HUES6 (cell line): ENCODE measurements at regions not wholly inside any gene's neighbourhood (a gene's known extent, or its start where the extent isn't known, plus 50 kb on each side); places are given as distances from the start of the nearest gene placed in this dataset.
A peak's percentile ranks its signal among the peaks of the same experiment; 100 is the strongest.

Source experiments
- H3K27ac ChIP-seq: 2 replicates; pipeline ENCODE4 v1.7.0; 2013; ENCODE audit warnings: low read depth, mild to moderate bottlenecking, low read length, inconsistent platforms
- H3K27me3 ChIP-seq: 2 replicates; pipeline ENCODE4 v1.6.1; 2013; ENCODE audit warnings: low read length; ENCODE audit not compliant: control insufficient read depth, insufficient read depth
- H3K36me3 ChIP-seq: 2 replicates; pipeline ENCODE4 v1.6.1; 2013; ENCODE audit warnings: low read length; ENCODE audit not compliant: control insufficient read depth, insufficient read depth
- H3K4me1 ChIP-seq: 2 replicates; pipeline ENCODE4 v1.6.1; 2013; ENCODE audit warnings: low read length; ENCODE audit not compliant: control insufficient read depth, insufficient read depth
- H3K4me3 ChIP-seq: 2 replicates; pipeline ENCODE4 v1.5.1; 2013; ENCODE audit warnings: low read depth, low read length
- H3K9ac ChIP-seq: one replicate; pipeline ENCODE4 v1.6.1; 2013; ENCODE audit warnings: mild to moderate bottlenecking, low read length
- H3K9me3 ChIP-seq: 2 replicates; pipeline ENCODE4 v1.6.1; 2013; ENCODE audit warnings: low read depth, low read length; ENCODE audit not compliant: control insufficient read depth, insufficient read depth

DNA sequence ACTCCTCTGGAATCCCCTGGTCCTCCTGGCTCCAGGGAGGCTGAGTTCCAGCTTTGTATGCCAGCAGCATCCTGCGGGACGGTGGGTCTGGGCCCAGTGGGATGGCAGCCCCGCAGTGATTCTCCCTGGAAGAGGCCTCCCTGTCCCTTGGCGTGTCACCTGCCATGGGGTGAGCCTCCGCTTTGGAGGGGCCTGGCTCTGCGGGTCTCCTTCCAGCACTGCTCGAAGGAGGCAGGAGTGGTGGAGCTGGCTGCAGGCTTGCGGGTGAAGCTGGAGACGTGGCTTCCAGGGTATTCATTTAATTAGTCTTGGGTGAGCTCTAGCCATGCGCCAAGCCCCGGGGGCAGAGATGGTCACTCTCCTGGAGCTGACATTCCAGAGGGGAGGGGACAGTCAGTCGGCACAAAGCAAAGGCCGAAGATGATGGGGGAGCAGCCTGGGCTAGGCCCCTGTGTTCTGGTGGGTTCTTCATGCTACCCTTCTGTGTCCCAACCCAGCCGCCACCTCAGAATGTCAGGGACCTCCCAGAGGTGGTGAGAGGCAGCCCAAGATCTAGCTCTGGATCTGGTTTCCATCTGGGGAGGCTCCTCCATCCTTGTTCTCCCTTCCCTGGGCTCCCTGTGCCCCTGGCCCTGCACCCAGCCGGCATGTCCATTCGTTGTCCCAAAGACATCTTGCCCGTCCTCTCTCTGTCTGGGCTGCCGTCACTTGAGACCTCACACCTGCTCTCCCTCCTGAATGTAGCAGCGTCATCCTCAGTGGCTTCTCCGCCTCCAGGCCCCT is 1332.5 kb downstream of the BRD1 start:
- H3K27me3 ChIP-seq: peaks cover 17% of the 10 kb centered on the region
- H3K9ac ChIP-seq: no peak overlapping the region
- H3K9me3 ChIP-seq: no peaks in the 10 kb centered on the region
- H3K27ac ChIP-seq: no peak overlapping the region
- H3K36me3 ChIP-seq: no peaks in the 10 kb centered on the region
- no peak overlapping the region for H3K4me3 ChIP-seq
- peaks cover 39% of the 10 kb centered on the region for H3K4me1 ChIP-seq

DNA sequence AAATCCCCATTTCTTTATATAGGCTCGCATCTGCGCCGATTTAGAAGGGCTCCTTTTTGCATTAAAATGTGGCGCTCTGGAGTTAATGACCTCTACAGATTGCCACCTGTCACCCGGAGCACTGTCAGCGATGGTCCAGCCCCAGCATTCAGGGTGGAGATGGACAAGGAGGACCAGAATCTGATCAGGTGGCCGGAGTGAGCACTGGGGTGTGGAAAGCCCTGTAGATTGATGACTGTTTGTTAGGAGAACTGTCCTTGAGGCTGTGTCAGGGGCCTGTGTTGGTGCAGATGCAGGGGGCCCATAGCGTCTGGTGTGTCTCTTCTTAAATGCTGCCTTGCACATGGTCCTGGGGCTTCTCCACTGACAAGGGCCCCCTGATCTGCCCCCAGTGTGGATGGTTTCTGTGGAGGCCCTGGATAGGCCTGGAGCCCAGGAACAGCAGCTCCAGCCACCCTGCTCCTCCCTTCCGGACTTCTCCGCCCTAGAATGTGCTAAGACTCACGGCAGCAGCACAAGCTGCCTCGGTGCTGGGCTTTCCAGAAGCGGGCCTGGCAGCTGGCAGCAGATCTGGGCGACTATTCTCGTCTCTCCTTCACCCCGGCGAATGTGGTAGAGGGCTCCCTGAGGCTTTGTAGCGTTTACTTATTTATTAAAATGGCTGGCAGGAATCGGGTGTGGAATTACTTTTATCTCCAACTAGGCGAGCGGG is 1333.3 kb downstream of the BRD1 start:
- no peaks in the 10 kb centered on the region for H3K36me3 ChIP-seq
- H3K4me1 ChIP-seq: peaks cover 32% of the 10 kb centered on the region
- H3K27ac ChIP-seq: no peak overlapping the region
- H3K27me3 ChIP-seq: peaks cover 20% of the 10 kb centered on the region
- no peaks in the 10 kb centered on the region for H3K9me3 ChIP-seq
- H3K9ac ChIP-seq: no peak overlapping the region
- H3K4me3 ChIP-seq: no peak overlapping the region

DNA sequence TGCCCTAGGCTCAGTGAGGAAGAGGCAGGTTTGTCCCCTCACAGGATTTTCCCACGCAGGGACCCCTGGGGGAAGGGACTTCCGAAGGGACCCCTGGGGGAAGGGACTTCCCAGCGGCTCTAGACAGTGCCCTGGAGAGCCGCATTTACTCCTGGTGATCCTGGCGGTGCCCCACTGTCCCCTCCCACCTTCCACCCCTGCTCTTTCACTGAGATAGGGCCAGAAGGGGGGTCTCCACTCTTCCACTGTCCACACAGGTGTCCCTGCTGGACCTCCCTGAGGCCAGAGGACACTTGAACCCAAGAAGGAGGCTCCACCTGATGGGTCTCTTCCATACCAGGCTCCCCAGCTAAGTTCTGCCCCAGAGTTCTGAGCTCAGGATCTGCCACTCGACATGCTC is 1333.9 kb downstream of the BRD1 start:
- H3K36me3 ChIP-seq: no peaks in the 10 kb centered on the region
- no peak overlapping the region for H3K27ac ChIP-seq
- H3K27me3 ChIP-seq: peaks cover 24% of the 10 kb centered on the region
- H3K9me3 ChIP-seq: no peaks in the 10 kb centered on the region
- H3K4me3 ChIP-seq: no peak overlapping the region
- H3K4me1 ChIP-seq: peaks cover 25% of the 10 kb centered on the region
- no peak overlapping the region for H3K9ac ChIP-seq

DNA sequence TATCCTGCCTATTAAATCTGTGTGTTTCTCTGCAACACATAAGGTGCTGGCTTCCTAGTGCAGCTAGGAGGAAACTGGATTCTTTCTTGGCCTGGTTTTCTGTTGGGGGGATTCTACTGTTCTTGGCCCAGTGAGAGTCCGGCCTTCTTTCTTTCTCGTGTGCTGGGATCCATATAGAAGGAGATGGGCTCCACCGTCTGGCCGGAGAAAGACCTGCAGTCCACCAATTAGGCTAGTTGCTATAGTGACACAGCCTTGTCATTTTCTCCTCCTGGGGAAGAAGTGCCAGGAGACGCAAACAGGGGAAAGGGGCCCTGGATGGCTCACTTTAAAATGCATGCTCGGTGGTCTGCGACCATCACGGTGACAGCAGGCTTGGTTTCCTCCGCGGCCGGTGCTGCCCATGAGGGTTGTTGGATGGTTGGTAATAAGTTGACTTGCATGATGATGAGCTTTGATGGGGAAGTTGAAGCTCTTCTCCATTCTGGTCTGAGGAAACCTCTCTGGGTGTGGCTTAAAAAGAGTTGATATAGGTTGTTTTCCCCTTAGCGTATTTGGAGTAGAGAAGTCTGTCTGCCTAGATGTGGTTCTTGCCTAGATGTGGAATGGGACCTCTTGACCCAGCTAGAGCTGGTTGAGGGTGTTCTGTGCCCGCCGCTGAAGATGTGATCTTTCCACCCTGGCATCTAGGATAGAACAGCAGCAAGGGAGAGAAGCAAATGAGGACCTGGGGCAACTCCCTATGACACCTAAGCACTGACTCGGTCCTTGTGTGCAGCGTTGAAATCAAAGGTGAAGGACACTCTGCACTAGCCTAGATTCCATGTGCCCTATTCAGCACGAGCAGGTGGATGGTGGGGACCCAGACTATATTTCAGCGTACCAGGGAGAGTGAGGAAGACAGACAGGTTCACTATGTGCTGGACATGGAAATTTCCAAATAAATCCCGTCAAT is 1335.0 kb downstream of the BRD1 start:
- H3K36me3 ChIP-seq: no peaks in the 10 kb centered on the region
- no peak overlapping the region for H3K27ac ChIP-seq
- no peaks in the 10 kb centered on the region for H3K9me3 ChIP-seq

DNA sequence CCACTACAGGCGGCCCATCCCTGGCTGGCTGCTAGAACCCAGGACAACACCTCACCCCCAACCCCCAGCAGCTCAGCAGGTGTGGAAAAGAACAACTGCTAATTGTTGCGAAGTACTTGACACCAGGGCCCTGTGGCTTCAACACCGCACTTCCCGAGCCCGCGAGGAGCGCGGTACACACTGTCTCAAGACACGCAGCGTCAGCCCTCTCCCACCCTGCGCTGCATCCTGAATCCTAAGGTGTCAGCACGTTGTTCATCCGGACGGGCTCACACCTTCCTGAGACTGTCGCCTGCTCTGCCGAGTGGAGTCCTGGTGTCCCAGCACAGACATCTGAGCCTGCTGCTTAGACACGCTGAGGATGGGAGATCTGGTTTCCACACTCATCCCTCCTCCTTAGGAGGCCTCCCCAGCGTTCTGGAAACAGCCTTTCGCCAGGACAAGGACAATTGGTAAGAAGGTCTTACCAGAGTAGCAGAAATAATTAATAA is 1336.2 kb downstream of the BRD1 start:
- H3K4me1 ChIP-seq: peaks cover 19% of the 10 kb centered on the region
- H3K9me3 ChIP-seq: no peaks in the 10 kb centered on the region
- H3K36me3 ChIP-seq: no peaks in the 10 kb centered on the region
- H3K9ac ChIP-seq: no peak overlapping the region
- H3K27me3 ChIP-seq: peaks cover 31% of the 10 kb centered on the region
- no peak overlapping the region for H3K27ac ChIP-seq
- H3K4me3 ChIP-seq: peak overlapping the region; percentile 70

More for the DNA sequence above, 1335.0 kb downstream of the BRD1 start:
- peaks cover 31% of the 10 kb centered on the region for H3K27me3 ChIP-seq
- no peak overlapping the region for H3K9ac ChIP-seq
- no peak overlapping the region for H3K4me3 ChIP-seq
- peaks cover 19% of the 10 kb centered on the region for H3K4me1 ChIP-seq

DNA sequence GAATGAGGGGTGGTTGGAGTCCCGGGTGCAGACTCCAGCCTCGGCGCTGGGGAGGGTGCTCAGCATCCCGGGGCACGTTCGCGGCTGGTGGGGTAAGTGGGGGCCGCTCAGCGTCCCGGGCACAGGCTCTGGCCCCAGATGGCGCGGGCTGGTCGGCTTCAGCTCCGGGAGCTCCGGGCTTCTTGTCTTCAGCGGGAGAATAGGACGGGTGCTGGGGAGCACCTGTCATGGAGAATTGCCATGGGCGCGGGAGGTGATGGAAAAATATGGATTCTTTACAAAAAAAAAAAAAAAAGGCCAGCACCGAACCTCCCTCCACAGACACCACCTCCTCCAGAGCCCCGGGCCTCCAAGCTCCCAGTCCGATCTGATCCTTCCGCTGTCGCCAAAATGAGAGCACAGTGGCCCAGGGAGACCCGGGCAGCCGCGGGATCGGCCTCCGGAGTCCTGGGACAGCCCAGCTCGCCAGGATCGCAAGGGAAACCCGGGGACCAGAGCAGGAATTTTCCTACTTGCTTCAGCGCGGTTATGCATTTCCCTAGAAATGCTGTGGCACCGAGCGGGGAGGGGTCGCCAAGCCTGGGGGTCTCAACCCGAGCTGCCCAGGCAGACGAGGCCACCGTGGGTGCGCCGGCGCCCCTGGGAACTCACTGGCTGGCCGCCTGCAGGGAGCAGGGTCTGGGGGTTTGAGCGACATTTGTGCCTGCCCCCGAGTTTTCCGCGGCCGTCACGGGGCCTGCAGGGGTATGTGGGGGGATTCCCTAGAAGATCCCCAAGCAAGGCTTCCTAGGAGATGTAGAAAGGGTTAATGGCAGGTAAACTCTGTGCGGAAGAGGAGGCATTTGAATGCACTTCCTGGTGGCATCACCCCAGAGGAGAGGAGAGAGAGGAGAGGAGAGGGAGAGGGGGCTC is 1336.9 kb downstream of the BRD1 start:
- H3K4me1 ChIP-seq: peaks cover 19% of the 10 kb centered on the region
- H3K27me3 ChIP-seq: peaks cover 31% of the 10 kb centered on the region
- no peak overlapping the region for H3K9ac ChIP-seq
- H3K36me3 ChIP-seq: no peaks in the 10 kb centered on the region
- H3K4me3 ChIP-seq: peak overlapping the region; percentile 70
- no peak overlapping the region for H3K27ac ChIP-seq
- no peaks in the 10 kb centered on the region for H3K9me3 ChIP-seq

DNA sequence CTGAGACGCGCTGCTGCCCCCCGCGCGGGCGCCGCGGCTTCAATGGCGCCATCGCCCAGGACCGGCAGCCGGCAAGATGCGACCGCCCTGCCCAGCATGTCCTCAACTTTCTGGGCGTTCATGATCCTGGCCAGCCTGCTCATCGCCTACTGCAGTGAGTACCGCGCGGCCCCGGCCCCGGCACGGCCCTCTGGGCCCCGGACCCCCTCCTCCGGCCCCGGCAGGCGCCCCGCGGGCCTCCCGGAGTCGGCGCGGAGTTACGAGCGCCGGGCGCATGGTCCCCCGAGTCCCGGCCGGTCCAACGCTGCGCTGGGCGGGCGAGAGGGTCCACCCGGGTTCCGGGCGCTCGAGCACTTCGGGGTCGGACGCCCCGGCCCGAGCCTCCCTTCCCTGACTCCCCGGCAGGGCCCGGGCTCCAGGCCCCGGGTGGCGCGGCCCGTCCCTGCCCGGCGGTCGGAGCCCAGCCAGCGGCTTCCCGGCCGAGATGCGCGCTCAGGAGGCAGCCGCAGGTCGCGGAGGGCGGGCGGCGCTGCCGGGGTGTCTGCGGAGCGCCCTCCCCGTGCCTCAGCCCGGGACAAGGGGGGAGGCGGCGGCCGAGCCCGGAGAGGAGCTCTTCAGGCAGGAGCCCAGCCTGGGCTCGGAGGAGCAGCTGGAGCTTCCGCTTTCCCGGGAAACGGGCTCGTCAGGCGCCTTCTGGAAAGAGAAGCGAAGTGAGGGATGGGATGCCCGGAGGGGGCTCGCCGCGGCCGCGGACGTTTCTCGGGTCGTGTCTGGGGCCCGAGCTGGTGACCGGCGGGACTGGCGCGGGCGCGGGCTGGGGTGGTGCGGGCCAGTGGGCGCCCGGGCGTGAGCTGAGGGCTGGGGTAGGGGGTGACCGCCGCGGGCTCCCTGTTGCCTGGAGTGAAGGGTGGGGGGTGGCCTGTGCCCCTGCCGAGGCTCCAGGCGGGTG is 1337.8 kb downstream of the BRD1 start:
- H3K27me3 ChIP-seq: peaks cover 31% of the 10 kb centered on the region
- no peak overlapping the region for H3K27ac ChIP-seq
- H3K9me3 ChIP-seq: no peaks in the 10 kb centered on the region
- no peaks in the 10 kb centered on the region for H3K36me3 ChIP-seq
- peaks cover 17% of the 10 kb centered on the region for H3K4me1 ChIP-seq
- H3K9ac ChIP-seq: peak overlapping the region; percentile 53
- H3K4me3 ChIP-seq: peak overlapping the region; percentile 70

DNA sequence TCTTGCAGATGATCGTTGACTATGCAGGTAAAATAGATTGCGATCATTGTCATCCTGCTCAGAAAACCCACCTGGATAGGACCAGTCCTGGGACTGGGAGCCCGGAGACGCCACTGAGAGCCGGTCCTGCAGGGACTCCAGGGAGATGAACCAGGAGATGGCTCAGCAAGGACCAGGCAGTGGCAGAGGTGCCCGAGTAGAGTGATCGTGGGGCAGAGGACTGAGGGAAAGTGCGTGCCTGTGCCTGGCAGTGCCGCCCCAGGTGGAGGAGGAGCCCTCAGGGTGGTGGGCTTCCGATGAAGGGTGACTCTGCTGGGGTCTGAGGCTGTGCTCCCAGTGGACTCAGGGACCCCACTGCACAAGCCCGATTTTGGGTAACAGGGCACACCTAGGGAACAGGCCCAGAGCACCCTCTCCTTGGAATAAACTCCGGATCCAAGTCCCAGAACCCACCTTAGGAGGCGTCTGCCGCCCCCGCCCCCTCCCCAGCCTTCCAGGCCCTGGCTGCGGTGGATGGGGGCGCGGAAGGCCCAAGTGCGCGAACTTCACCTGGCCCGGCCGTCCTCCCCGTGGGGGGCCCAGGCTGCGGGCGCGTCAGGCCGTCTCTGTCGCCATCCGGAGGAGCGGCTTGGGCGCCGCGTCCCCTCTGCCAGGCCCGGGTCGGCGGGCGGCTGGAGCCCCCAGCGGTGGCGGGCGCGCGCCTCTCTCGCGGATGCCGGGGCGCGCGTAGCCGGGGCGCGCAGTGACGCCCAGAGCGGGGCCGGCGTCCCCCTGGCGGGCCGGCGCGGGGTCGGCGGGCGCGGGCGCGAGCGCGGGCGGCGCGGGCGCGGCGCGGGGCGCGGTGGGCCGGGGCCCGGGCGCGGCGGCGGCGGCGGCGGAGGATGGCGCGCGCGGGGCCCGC is 1338.8 kb downstream of the BRD1 start:
- peaks cover 14% of the 10 kb centered on the region for H3K4me1 ChIP-seq
- no peaks in the 10 kb centered on the region for H3K9me3 ChIP-seq
- H3K27me3 ChIP-seq: peaks cover 31% of the 10 kb centered on the region
- no peak overlapping the region for H3K9ac ChIP-seq
- H3K27ac ChIP-seq: no peak overlapping the region
- no peaks in the 10 kb centered on the region for H3K36me3 ChIP-seq
- peak overlapping the region; percentile 70 for H3K4me3 ChIP-seq

DNA sequence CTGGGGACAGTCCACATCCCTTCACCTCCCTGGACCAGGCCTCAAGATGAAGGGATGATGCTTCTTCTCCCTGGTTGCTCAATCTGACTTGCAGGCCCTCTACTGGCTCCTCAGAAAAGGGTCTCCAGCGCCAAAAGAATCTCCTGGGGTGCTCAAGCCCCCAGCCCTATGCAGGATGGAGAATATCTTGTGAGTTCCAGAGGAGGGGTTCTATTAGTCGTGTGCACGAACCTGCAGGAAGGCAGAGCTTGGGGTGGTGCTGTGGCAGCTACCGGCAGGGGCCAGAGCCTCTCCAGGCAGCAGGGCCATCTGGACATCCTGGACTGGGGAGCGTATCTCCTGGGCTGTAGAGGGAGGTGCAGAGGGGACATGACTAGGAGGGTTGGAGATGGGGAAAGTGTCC is 1339.5 kb downstream of the BRD1 start:
- Histone ChIP-seq H3K27ac (no peak overlapping the region), H3K9me3 (no peaks in the 10 kb centered on the region), H3K4me3 (no peak overlapping the region), H3K9ac (no peak overlapping the region), H3K36me3 (no peaks in the 10 kb centered on the region), H3K4me1 (peaks cover 16% of the 10 kb centered on the region), H3K27me3 (peaks cover 31% of the 10 kb centered on the region)
